OCI-LY1 (cell line): ENCODE measurements at regions not wholly inside any gene's neighbourhood (a gene's known extent, or its start where the extent isn't known, plus 50 kb on each side); places are given as distances from the start of the nearest gene placed in this dataset.

Experiments used
- CTCF ChIP-seq: fragments of 200-600 bp; sonication (generic), shearing (Covaris generic); IDR thresholded peaks from 2 replicates; pipeline ENCODE4 v1.5.1; 2017; ENCODE audit warnings: mild to moderate bottlenecking, antibody characterized with exemption, low read length, moderate library complexity, mixed read lengths
- EZH2 ChIP-seq: fragments of 200-600 bp; sonication (generic), shearing (Covaris generic); IDR thresholded peaks from 2 replicates; pipeline ENCODE4 v1.8.0; 2017; ENCODE audit warnings: borderline replicate concordance, mixed run types, mild to moderate bottlenecking, antibody characterized with exemption, low read length, moderate library complexity, mixed read lengths

- no peak for TF ChIP-seq CTCF
- TF ChIP-seq EZH2, result no peak
Observed at GRCh38 chr4:107115185-107115847, 79.2 kb upstream of the DKK2 start.
